ENCODE measurements at regions not wholly inside any gene's neighbourhood (a gene's known extent, or its start where the extent isn't known, plus 50 kb on each side); places are given as distances from the start of the nearest gene placed in this dataset.

- no peak for TF ChIP-seq CBX5 (IDR thresholded peaks at IDR 0.05; ENCODE audit: low read depth, low read length)
- TF ChIP-seq RBBP5 (IDR thresholded peaks at IDR 0.05; ENCODE audit: borderline replicate concordance, low read depth, low read length), result no peak
- TF ChIP-seq SP4 (IDR thresholded peaks at IDR 0.05; ENCODE audit: low read length), result no peak
- TF ChIP-seq POLR2AphosphoS5 (IDR thresholded peaks at IDR 0.05; ENCODE audit: low read depth, low read length), result no peak
- TF ChIP-seq KDM4A (IDR thresholded peaks at IDR 0.05; ENCODE audit: low read depth, low read length, severe bottlenecking), result no peak
These were observed 105.8 kb upstream of the TOP1 start (continued) for GRCh38 chr20:40922865-40923264.
